Transverse colon (tissue), 4 donors: ENCODE measurements at regions not wholly inside any gene's neighbourhood (a gene's known extent, or its start where the extent isn't known, plus 50 kb on each side); places are given as distances from the start of the nearest gene placed in this dataset.

Experiments
- DNase-seq: peaks from one replicate; pipeline ENCODE4 v3.0.0-alpha.2; 2019
- H3K27ac ChIP-seq, 4 donors: fragments of 200-600 bp; sonication (generic); 2 replicates each; pipeline ENCODE4 v1.5.1; 2016 to 2018; ENCODE audit warnings: inconsistent platforms in 4 of 4
- H3K27me3 ChIP-seq: fragments of 200-600 bp; sonication (generic); 2 replicates; pipeline ENCODE4 v1.5.1; 2017; ENCODE audit warnings: inconsistent platforms
- H3K36me3 ChIP-seq, 4 donors: fragments of 200-600 bp; sonication (generic); 2 replicates each; pipeline ENCODE4 v1.5.1; 2017 to 2019; ENCODE audit warnings: inconsistent platforms in 4 of 4
- H3K4me1 ChIP-seq, 4 donors: fragments of 200-600 bp; sonication (generic); 2 replicates each; pipeline ENCODE4 v1.5.1; 2017 to 2020; ENCODE audit warnings: inconsistent platforms in 4 of 4
- H3K4me3 ChIP-seq, 4 donors: fragments of 200-600 bp; sonication (generic); 1 replicate in 1 of 4; 2 replicates in 3 of 4; pipeline versions ENCODE4 v1.5.1 to v1.6.1; 2017 to 2019; ENCODE audit warnings: inconsistent platforms in 4 of 4
- H3K9me3 ChIP-seq, 2 donors: fragments of 200-600 bp; sonication (generic); 2 replicates each; pipeline ENCODE4 v1.5.1; 2017 to 2019; ENCODE audit warnings: inconsistent platforms in 2 of 2
- CTCF ChIP-seq, 5 experiments: fragments of 200-600 bp in 3 of 5; fragments of 450-650 bp in 2 of 5; sonication (generic) in 3 of 5; IDR thresholded peaks; 1 replicate in 2 of 5; 2 replicates in 3 of 5; pipeline ENCODE4 v1.5.1; 2016 to 2017; ENCODE audit warnings: antibody characterized with exemption in 5 of 5, inconsistent platforms in 3 of 5, mild to moderate bottlenecking in 2 of 5, moderate library complexity in 1 of 5
- EP300 ChIP-seq: sonication (generic); formaldehyde crosslinking; IDR thresholded peaks from one replicate; pipeline ENCODE4 v1.6.1; 2017; ENCODE audit warnings: antibody characterized with exemption, low read depth
- POLR2A ChIP-seq: fragments of 450-650 bp; IDR thresholded peaks from one replicate; pipeline ENCODE4 v1.6.1; 2016; ENCODE audit warnings: antibody characterized with exemption, mild to moderate bottlenecking, moderate library complexity
- POLR2AphosphoS5 ChIP-seq, 3 donors: sonication (generic); formaldehyde crosslinking; IDR thresholded peaks; one replicate each; pipeline ENCODE4 v1.6.1; 2016; ENCODE audit warnings: antibody characterized with exemption in 3 of 3
- WGBS, 2 donors: methylation state at CpG; one replicate each; pipeline ENCODE4 v1.1.5; 2018; ENCODE audit warnings: low coverage in 1 of 2; 5-methylcytosine and 5-hydroxymethylcytosine counted together
- in situ Hi-C, 4 donors: fragments of 200-750 bp; cut with MboI; loops; one replicate each; pipeline versions ENCODE4 v1.15.0 to v1.15.1; 2017; ENCODE audit warnings: low sequenced_read_pairs in 3 of 4, low pct_ligation_motif_present in 1 of 4, low pct_unique_long_range_greater_than_20kb in 1 of 4
- intact Hi-C: fragments of 100-400 bp; cut with DNase I; formaldehyde crosslinking; loops from one replicate; pipeline ENCODE4 v1.15.1; 2023; ENCODE audit warnings: low total_unique reads

- no peaks in the 10 kb centered on the region for H3K27me3 ChIP-seq
- TF ChIP-seq EP300 (no peak), POLR2A (no peak), POLR2AphosphoS5 (IDR thresholded peaks at IDR 0.05) (no peak), CTCF (IDR thresholded peaks at IDR 0.05) (no peak)
- H3K27ac ChIP-seq: no peak overlapping the region
- H3K4me1 ChIP-seq: peaks cover 0 to 8% (median 0%) of the 10 kb centered on the region in 4 donors
- intact Hi-C loops (no loop called here), in situ Hi-C loops (no loop called here)
- no peak overlapping the region for H3K4me3 ChIP-seq
- no peak for DNase-seq
- H3K36me3 ChIP-seq: no peaks in the 10 kb centered on the region
- H3K9me3 ChIP-seq: no peaks in the 10 kb centered on the region
These were observed 73.5 kb upstream of the DCP1A start for GRCh38 chr3:53420831-53421230.

DNA sequence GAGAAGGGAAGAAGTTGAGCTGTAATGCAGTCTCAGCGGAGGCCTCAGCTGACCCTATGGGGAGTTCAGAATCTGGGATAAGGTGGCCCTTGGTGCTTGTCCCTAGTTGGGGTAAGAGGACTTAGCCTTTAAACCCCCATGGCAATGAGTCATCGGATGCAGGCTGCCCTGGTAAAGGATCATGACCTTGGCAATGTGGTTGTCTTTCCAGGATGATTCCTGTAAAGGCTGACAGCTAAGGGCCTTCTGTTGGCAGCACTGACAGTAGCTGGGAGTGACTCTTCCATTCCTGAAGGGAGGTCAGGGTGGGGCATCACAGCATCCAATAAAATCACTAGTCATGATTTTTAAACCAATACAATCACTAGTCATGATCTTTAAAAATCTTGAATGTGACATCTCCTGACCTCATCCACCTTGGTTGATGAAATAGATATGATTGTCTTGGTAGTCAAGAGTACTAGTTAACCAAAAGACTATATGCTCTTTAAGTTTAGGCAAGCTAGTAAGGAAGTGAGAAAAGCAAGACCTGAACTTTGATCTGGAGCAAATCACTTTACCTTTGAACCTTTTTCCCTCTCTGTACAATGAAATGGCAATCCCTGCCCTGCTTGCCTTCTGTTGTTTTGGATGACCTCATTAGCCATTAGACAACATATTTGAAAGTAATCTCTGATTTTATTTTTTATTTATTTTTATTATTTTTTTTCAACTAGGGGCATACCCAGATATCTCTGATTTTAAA is 71.3 kb upstream of the CACNA1D start:
- Histone ChIP-seq H3K27me3 (no peaks in the 10 kb centered on the region), H3K27ac (peak overlapping the region in 1 of 4 donors; percentile 38), H3K4me3 (no peak overlapping the region), H3K9me3 (no peaks in the 10 kb centered on the region), H3K4me1 (peaks cover 0 to 8% (median 0%) of the 10 kb centered on the region in 4 donors), H3K36me3 (no peaks in the 10 kb centered on the region)
- no peak for DNase-seq
- intact Hi-C loops (no loop called here), in situ Hi-C loops (no loop called here)
- WGBS, 2 donors: 86% methylated on average over 2 of the region's 2 CpGs; no CpG with 5 or more reads in 1 of the 2 donors
- TF ChIP-seq POLR2AphosphoS5 (IDR thresholded peaks at IDR 0.05) (no peak), EP300 (no peak), POLR2A (no peak), CTCF (IDR thresholded peaks at IDR 0.05) (no peak)

DNA sequence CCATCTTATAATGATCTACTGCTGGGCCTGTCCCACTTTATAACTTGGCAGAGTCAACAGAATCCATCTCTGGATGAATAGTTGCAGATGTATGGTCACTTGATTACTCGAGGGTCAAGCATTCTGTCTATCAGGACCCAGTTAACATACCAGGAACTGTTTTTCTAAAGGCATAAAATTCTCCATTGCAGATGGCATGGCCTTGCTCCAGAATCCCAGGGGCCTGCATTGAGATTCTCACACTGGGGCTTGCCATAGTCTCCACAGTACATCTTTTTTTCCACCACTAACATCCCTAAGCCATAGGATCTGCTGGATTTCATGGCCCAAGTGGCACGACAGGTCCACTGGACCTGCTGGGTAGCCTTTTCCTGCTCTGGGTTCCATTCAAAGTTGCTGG is 68.5 kb upstream of the CACNA1D start:
- no peak overlapping the region for H3K4me3 ChIP-seq
- peaks cover 0 to 8% (median 0%) of the 10 kb centered on the region in 4 donors for H3K4me1 ChIP-seq
- no peaks in the 10 kb centered on the region for H3K36me3 ChIP-seq
- no peak for DNase-seq
- 78% methylated on average over 2 of the region's 2 CpGs; no CpG with 5 or more reads in 1 of the 2 donors for WGBS, 2 donors
- TF ChIP-seq POLR2AphosphoS5 (IDR thresholded peaks at IDR 0.05) (no peak), EP300 (no peak), POLR2A (no peak), CTCF (IDR thresholded peaks at IDR 0.05) (no peak)
- H3K27me3 ChIP-seq: peaks cover 5% of the 10 kb centered on the region
- no peaks in the 10 kb centered on the region for H3K9me3 ChIP-seq
- H3K27ac ChIP-seq: no peak overlapping the region
- in situ Hi-C loops (no loop called here), intact Hi-C loops (no loop called here)

DNA sequence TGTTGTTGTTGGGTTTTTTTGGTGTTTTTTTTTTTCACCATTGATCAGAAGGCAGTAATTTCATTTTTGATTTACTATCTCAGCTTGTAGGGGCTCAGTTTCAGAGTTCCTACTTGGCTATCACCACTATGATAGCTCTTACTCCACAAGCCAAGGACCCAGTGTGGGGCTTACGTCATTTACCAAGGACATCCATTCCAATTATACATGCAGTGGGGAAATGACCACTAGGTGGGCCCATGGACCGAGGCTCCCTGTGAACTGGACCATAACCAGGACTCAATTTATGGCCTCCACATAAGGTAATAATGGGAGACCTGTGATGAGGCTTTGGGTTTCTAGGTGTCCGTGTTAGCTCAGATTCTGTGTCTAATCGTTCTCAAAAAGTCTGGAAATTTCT is 67.5 kb upstream of the CACNA1D start:
- Histone ChIP-seq H3K36me3 (no peaks in the 10 kb centered on the region), H3K27ac (no peak overlapping the region), H3K4me1 (peaks cover 0 to 8% (median 0%) of the 10 kb centered on the region in 4 donors), H3K4me3 (no peak overlapping the region), H3K9me3 (no peaks in the 10 kb centered on the region), H3K27me3 (peaks cover 5% of the 10 kb centered on the region)
- 68 to 100% methylated on average over 2 to 4 of the region's 4 CpGs for WGBS, 2 donors
- intact Hi-C loops: no loop called here
- DNase-seq: no peak
- in situ Hi-C loops: no loop called here
- TF ChIP-seq CTCF (IDR thresholded peaks at IDR 0.05) (no peak), EP300 (no peak), POLR2A (no peak), POLR2AphosphoS5 (IDR thresholded peaks at IDR 0.05) (no peak)
